ENCODE measurements at regions not wholly inside any gene's neighbourhood (a gene's known extent, or its start where the extent isn't known, plus 50 kb on each side); places are given as distances from the start of the nearest gene placed in this dataset.

GRCh38 chr6:169959136-169960002 lies 207.9 kb downstream of the ERMARD start:
- no peak for TF ChIP-seq CTCF (IDR thresholded peaks at IDR 0.05; ENCODE audit: extremely low read depth, low read depth, low read length)
- no peak overlapping the region for H3K4me2 ChIP-seq (ENCODE audit: insufficient read depth, low read length)
- H3K27me3 ChIP-seq (ENCODE audit: insufficient read depth, low read length), result no peaks in the 10 kb centered on the region
- no peaks in the 10 kb centered on the region for H3K79me2 ChIP-seq (ENCODE audit: insufficient read depth, low read length)
- no peak overlapping the region for H3K4me3 ChIP-seq (ENCODE audit: insufficient read depth, low read length)
- no peak overlapping the region for H3K27ac ChIP-seq (ENCODE audit: low read depth, low read length)
- no peaks in the 10 kb centered on the region for H3K4me1 ChIP-seq (ENCODE audit: insufficient read depth, low read length)
- H2AFZ ChIP-seq (ENCODE audit: low read length), result no peak overlapping the region
- no peaks in the 10 kb centered on the region for H4K20me1 ChIP-seq (ENCODE audit: insufficient read depth, low read length)
- DNase-seq (ENCODE audit: insufficient read length, low spot score, missing footprints), result peak; percentile 73
- no peaks in the 10 kb centered on the region for H3K9me3 ChIP-seq (ENCODE audit: low read depth, low read length)
- H3K36me3 ChIP-seq (ENCODE audit: insufficient read depth, low read length), result no peaks in the 10 kb centered on the region

- Histone ChIP-seq H3K4me2 (ENCODE audit: insufficient read depth, low read length) (no peak overlapping the region), H3K4me1 (ENCODE audit: insufficient read depth, low read length) (no peaks in the 10 kb centered on the region), H4K20me1 (ENCODE audit: insufficient read depth, low read length) (no peaks in the 10 kb centered on the region), H3K79me2 (ENCODE audit: insufficient read depth, low read length) (no peaks in the 10 kb centered on the region), H3K27me3 (ENCODE audit: insufficient read depth, low read length) (no peaks in the 10 kb centered on the region), H3K27ac (ENCODE audit: low read depth, low read length) (no peak overlapping the region), H3K4me3 (ENCODE audit: insufficient read depth, low read length) (no peak overlapping the region), H2AFZ (ENCODE audit: low read length) (no peak overlapping the region), H3K9me3 (ENCODE audit: low read depth, low read length) (no peaks in the 10 kb centered on the region), H3K36me3 (ENCODE audit: insufficient read depth, low read length) (no peaks in the 10 kb centered on the region)
- no peak for DNase-seq (ENCODE audit: insufficient read length, low spot score, missing footprints)
- TF ChIP-seq CTCF (IDR thresholded peaks at IDR 0.05; ENCODE audit: extremely low read depth, low read depth, low read length), result no peak
These were observed 207.1 kb downstream of the ERMARD start for GRCh38 chr6:169958510-169958909.

- no peaks in the 10 kb centered on the region for H3K36me3 ChIP-seq (ENCODE audit: insufficient read depth, low read length)
- no peak overlapping the region for H3K4me3 ChIP-seq (ENCODE audit: insufficient read depth, low read length)
- no peak for TF ChIP-seq CTCF (IDR thresholded peaks at IDR 0.05; ENCODE audit: extremely low read depth, low read depth, low read length)
- no peak overlapping the region for H3K4me2 ChIP-seq (ENCODE audit: insufficient read depth, low read length)
- no peaks in the 10 kb centered on the region for H3K9me3 ChIP-seq (ENCODE audit: low read depth, low read length)
- H3K27me3 ChIP-seq (ENCODE audit: insufficient read depth, low read length), result no peaks in the 10 kb centered on the region
- peak; percentile 52 for DNase-seq (ENCODE audit: insufficient read length, low spot score, missing footprints)
- H2AFZ ChIP-seq (ENCODE audit: low read length), result no peak overlapping the region
- no peaks in the 10 kb centered on the region for H3K4me1 ChIP-seq (ENCODE audit: insufficient read depth, low read length)
- H3K79me2 ChIP-seq (ENCODE audit: insufficient read depth, low read length), result no peaks in the 10 kb centered on the region
- no peaks in the 10 kb centered on the region for H4K20me1 ChIP-seq (ENCODE audit: insufficient read depth, low read length)
- H3K27ac ChIP-seq (ENCODE audit: low read depth, low read length), result no peak overlapping the region
These were observed 206.0 kb downstream of the ERMARD start for GRCh38 chr6:169957351-169957963.

GRCh38 chr6:169956580-169956979 lies 205.2 kb downstream of the ERMARD start:
- H4K20me1 ChIP-seq (ENCODE audit: insufficient read depth, low read length), result no peaks in the 10 kb centered on the region
- H3K79me2 ChIP-seq (ENCODE audit: insufficient read depth, low read length), result no peaks in the 10 kb centered on the region
- H3K27ac ChIP-seq (ENCODE audit: low read depth, low read length), result no peak overlapping the region
- DNase-seq (ENCODE audit: insufficient read length, low spot score, missing footprints), result peak; percentile 27
- no peak overlapping the region for H2AFZ ChIP-seq (ENCODE audit: low read length)
- no peaks in the 10 kb centered on the region for H3K4me1 ChIP-seq (ENCODE audit: insufficient read depth, low read length)
- H3K9me3 ChIP-seq (ENCODE audit: low read depth, low read length), result no peaks in the 10 kb centered on the region
- no peak overlapping the region for H3K4me2 ChIP-seq (ENCODE audit: insufficient read depth, low read length)
- H3K36me3 ChIP-seq (ENCODE audit: insufficient read depth, low read length), result no peaks in the 10 kb centered on the region
- no peak overlapping the region for H3K4me3 ChIP-seq (ENCODE audit: insufficient read depth, low read length)
- TF ChIP-seq CTCF (IDR thresholded peaks at IDR 0.05; ENCODE audit: extremely low read depth, low read depth, low read length), result no peak
- no peaks in the 10 kb centered on the region for H3K27me3 ChIP-seq (ENCODE audit: insufficient read depth, low read length)

Measured in osteoblast (primary cell).